WTC11 (cell line): ENCODE measurements at regions not wholly inside any gene's neighbourhood (a gene's known extent, or its start where the extent isn't known, plus 50 kb on each side); places are given as distances from the start of the nearest gene placed in this dataset.

ENCODE experiments used
- ATAC-seq: fragments of 200-7000 bp; cut with Tn5 transposase; 2 replicates; pipeline ENCODE4 v1.10.0; 2021; ENCODE audit warnings: mild to moderate bottlenecking, moderate library complexity
- CTCF ChIA-PET: fragments of 300-600 bp; sonication (Branson Sonifier 250); formaldehyde crosslinking; loops from one replicate; lab custom pipeline; 2021; ENCODE audit warnings: antibody characterized with exemption; lab: Charles Lee
- POLR2A ChIA-PET: fragments of 350-600 bp; sonication (Branson Sonifier 250); formaldehyde crosslinking; loops from one replicate; lab custom pipeline; 2021; ENCODE audit warnings: antibody characterized with exemption; lab: Charles Lee
- DNase-seq: peaks from one replicate; pipeline ENCODE4 v3.0.0; 2021; ENCODE audit warnings: low spot score
- H3K27ac Mint-ChIP-seq: 2 replicates; pipeline ENCODE4 v1.8.0; 2021; ENCODE audit warnings: mixed read lengths
- H3K27me3 Mint-ChIP-seq: 2 replicates; pipeline ENCODE4 v1.8.0; 2021; ENCODE audit warnings: low read depth, mild to moderate bottlenecking, moderate library complexity, mixed read lengths
- H3K36me3 Mint-ChIP-seq: 2 replicates; pipeline ENCODE4 v1.8.0; 2021; ENCODE audit warnings: mixed read lengths
- H3K4me1 Mint-ChIP-seq: 2 replicates; pipeline ENCODE4 v1.8.0; 2022; ENCODE audit warnings: mixed read lengths
- H3K4me3 Mint-ChIP-seq: 2 replicates; pipeline ENCODE4 v1.8.0; 2021; ENCODE audit warnings: mild to moderate bottlenecking, moderate library complexity, mixed read lengths
- H3K9me3 Mint-ChIP-seq: 2 replicates; pipeline ENCODE4 v1.8.0; 2021; ENCODE audit warnings: mixed read lengths
- EMX1 ChIP-seq: fragments of 250-450 bp; sonication (Bioruptor Pico); IDR thresholded peaks from 2 replicates; pipeline ENCODE4 v1.8.0; 2021; ENCODE audit warnings: mild to moderate bottlenecking
- ESRRA ChIP-seq: sonication (generic); formaldehyde crosslinking; IDR thresholded peaks from 2 replicates; pipeline ENCODE4 v1.8.1; 2022; ENCODE audit warnings: mild to moderate bottlenecking, missing genetic modification reagents, borderline replicate concordance
- HMGA2 ChIP-seq: fragments of 250-450 bp; sonication (Bioruptor Pico); IDR thresholded peaks from 2 replicates; pipeline ENCODE4 v1.4.0; 2021; ENCODE audit warnings: mild to moderate bottlenecking, moderate library complexity
- NR3C1 ChIP-seq: sonication (generic); formaldehyde crosslinking; conservative IDR thresholded peaks from 2 replicates; pipeline ENCODE4 v1.8.1; 2023; ENCODE audit warnings: low read depth, mild to moderate bottlenecking, missing genetic modification reagents
- OVOL2 ChIP-seq: fragments of 250-450 bp; sonication (Bioruptor Pico); IDR thresholded peaks from 2 replicates; pipeline ENCODE4 v1.9.0; 2021; ENCODE audit warnings: mild to moderate bottlenecking, borderline replicate concordance
- SMAD3 ChIP-seq: sonication (generic); formaldehyde crosslinking; IDR thresholded peaks from 2 replicates; pipeline ENCODE4 v1.8.0; 2022; ENCODE audit warnings: missing genetic modification reagents, mild to moderate bottlenecking, borderline replicate concordance
- SMAD4 ChIP-seq: sonication (generic); formaldehyde crosslinking; IDR thresholded peaks from 2 replicates; pipeline ENCODE4 v1.8.0; 2022; ENCODE audit warnings: mild to moderate bottlenecking, missing genetic modification reagents
- SOX15 ChIP-seq: fragments of 250-450 bp; sonication (Bioruptor Pico); IDR thresholded peaks from 2 replicates; pipeline ENCODE4 v1.9.0; 2021; ENCODE audit warnings: mild to moderate bottlenecking
- SP1 ChIP-seq: sonication (generic); formaldehyde crosslinking; conservative IDR thresholded peaks from 2 replicates; pipeline ENCODE4 v1.8.1; 2022; ENCODE audit warnings: missing genetic modification reagents
- ZNF317 ChIP-seq: sonication (generic); formaldehyde crosslinking; IDR thresholded peaks from 2 replicates; pipeline ENCODE4 v1.8.1; 2023; ENCODE audit warnings: low read depth, mild to moderate bottlenecking, moderate library complexity, missing genetic modification reagents, borderline replicate concordance
- ZNF671 ChIP-seq: fragments of 250-450 bp; sonication (Bioruptor Pico); IDR thresholded peaks from 2 replicates; pipeline ENCODE4 v1.8.0; 2021; ENCODE audit warnings: mild to moderate bottlenecking
- TF ChIP-seq, protein P1 (sequence below): sonication (generic); formaldehyde crosslinking; IDR thresholded peaks from 2 replicates; pipeline ENCODE4 v1.8.1; 2023; ENCODE audit warnings: mild to moderate bottlenecking, missing genetic modification reagents, borderline replicate concordance
- TF ChIP-seq, protein P2 (sequence below): sonication (generic); formaldehyde crosslinking; IDR thresholded peaks from 2 replicates; pipeline ENCODE4 v1.8.1; 2022; ENCODE audit warnings: mild to moderate bottlenecking, moderate library complexity, missing genetic modification reagents
- TF ChIP-seq, protein P3 (sequence below): sonication (generic); formaldehyde crosslinking; IDR thresholded peaks from 2 replicates; pipeline ENCODE4 v1.8.1; 2023; ENCODE audit warnings: mild to moderate bottlenecking, missing genetic modification reagents
- TF ChIP-seq, protein P4 (sequence below): sonication (generic); formaldehyde crosslinking; IDR thresholded peaks from 2 replicates; pipeline ENCODE4 v1.8.0; 2023; ENCODE audit warnings: mild to moderate bottlenecking, missing genetic modification reagents
- TF ChIP-seq, protein P5 (sequence below): sonication (generic); formaldehyde crosslinking; IDR thresholded peaks from 2 replicates; pipeline ENCODE4 v1.8.0; 2022; ENCODE audit warnings: missing genetic modification reagents
- TF ChIP-seq, protein P6 (sequence below): sonication (generic); formaldehyde crosslinking; IDR thresholded peaks from 2 replicates; pipeline ENCODE4 v1.8.0; 2023; ENCODE audit warnings: missing genetic modification reagents
- TF ChIP-seq, protein P7 (sequence below): sonication (generic); formaldehyde crosslinking; IDR thresholded peaks from 2 replicates; pipeline ENCODE4 v1.8.0; 2022; ENCODE audit warnings: mild to moderate bottlenecking, missing genetic modification reagents

DNA sequence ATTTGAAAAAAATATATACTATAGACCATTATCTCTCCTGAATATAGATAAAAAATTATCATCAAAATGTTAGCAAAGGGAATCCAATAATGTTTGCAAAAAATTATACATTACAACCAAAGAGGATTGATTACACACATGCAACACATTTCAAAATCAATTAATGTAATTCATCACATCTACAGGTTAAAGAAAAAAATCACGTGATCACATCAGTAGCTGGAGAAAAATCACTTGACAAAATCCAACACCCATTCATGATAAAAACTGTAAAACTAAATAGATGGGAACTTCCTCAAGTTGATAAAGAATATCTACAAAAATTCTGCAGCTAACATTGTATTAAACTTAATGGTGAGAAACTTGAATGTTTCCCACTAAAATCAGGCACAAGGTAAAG lies 1047.5 kb upstream of the CNTNAP5 start:
- DNase-seq = no peak
- no peaks in the 10 kb centered on the region for H3K4me1 Mint-ChIP-seq
- H3K27me3 Mint-ChIP-seq = no peaks in the 10 kb centered on the region

DNA sequence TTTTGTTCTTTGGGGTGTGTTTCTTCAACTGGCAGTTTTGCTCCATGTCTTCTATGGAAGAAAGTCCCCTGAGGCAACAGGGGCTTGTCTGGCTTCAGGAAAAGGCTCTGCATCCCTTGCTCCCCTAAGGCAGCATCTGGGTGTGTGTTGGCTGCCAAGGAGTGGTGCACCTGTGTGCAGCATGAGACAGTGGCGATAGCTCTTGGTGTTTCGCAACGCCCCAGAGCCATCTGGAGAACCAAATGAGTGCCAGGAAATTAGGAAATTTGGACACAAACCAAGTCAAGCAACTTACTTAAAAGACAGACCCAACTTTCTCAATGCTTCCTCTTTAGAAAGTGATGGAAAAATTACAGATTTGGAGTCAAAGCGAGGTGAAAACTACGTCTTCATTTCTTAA lies 1044.4 kb upstream of the CNTNAP5 start:
- TF ChIP-seq, protein P1, sequence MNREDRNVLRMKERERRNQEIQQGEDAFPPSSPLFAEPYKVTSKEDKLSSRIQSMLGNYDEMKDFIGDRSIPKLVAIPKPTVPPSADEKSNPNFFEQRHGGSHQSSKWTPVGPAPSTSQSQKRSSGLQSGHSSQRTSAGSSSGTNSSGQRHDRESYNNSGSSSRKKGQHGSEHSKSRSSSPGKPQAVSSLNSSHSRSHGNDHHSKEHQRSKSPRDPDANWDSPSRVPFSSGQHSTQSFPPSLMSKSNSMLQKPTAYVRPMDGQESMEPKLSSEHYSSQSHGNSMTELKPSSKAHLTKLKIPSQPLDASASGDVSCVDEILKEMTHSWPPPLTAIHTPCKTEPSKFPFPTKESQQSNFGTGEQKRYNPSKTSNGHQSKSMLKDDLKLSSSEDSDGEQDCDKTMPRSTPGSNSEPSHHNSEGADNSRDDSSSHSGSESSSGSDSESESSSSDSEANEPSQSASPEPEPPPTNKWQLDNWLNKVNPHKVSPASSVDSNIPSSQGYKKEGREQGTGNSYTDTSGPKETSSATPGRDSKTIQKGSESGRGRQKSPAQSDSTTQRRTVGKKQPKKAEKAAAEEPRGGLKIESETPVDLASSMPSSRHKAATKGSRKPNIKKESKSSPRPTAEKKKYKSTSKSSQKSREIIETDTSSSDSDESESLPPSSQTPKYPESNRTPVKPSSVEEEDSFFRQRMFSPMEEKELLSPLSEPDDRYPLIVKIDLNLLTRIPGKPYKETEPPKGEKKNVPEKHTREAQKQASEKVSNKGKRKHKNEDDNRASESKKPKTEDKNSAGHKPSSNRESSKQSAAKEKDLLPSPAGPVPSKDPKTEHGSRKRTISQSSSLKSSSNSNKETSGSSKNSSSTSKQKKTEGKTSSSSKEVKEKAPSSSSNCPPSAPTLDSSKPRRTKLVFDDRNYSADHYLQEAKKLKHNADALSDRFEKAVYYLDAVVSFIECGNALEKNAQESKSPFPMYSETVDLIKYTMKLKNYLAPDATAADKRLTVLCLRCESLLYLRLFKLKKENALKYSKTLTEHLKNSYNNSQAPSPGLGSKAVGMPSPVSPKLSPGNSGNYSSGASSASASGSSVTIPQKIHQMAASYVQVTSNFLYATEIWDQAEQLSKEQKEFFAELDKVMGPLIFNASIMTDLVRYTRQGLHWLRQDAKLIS (CRISPR knock-in tag) = no peak
- TF ChIP-seq, protein P2, sequence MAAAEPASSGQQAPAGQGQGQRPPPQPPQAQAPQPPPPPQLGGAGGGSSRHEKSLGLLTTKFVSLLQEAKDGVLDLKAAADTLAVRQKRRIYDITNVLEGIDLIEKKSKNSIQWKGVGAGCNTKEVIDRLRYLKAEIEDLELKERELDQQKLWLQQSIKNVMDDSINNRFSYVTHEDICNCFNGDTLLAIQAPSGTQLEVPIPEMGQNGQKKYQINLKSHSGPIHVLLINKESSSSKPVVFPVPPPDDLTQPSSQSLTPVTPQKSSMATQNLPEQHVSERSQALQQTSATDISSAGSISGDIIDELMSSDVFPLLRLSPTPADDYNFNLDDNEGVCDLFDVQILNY (CRISPR knock-in tag) = no peak
- TF ChIP-seq OVOL2 (no peak), SOX15 (CRISPR knock-in tag) (no peak), EMX1 (no peak), ZNF671 (no peak)
- TF ChIP-seq, protein P3, sequence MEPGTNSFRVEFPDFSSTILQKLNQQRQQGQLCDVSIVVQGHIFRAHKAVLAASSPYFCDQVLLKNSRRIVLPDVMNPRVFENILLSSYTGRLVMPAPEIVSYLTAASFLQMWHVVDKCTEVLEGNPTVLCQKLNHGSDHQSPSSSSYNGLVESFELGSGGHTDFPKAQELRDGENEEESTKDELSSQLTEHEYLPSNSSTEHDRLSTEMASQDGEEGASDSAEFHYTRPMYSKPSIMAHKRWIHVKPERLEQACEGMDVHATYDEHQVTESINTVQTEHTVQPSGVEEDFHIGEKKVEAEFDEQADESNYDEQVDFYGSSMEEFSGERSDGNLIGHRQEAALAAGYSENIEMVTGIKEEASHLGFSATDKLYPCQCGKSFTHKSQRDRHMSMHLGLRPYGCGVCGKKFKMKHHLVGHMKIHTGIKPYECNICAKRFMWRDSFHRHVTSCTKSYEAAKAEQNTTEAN = no peak
- peaks cover 26% of the 10 kb centered on the region for H3K9me3 Mint-ChIP-seq
- ChIA-PET POLR2A (no interaction called here), CTCF (no interaction called here)
- no peak overlapping the region for H3K27ac Mint-ChIP-seq
- H3K36me3 Mint-ChIP-seq = peaks cover 10% of the 10 kb centered on the region
- H3K4me3 Mint-ChIP-seq = no peak overlapping the region
- peaks cover 2% of the 10 kb centered on the region; the same call in 1 of the 2 replicates for H3K4me1 Mint-ChIP-seq
- ATAC-seq (no peak), DNase-seq (no peak)
- H3K27me3 Mint-ChIP-seq = no peaks in the 10 kb centered on the region

More for the DNA sequence above, 1047.5 kb upstream of the CNTNAP5 start:
- ATAC-seq = no peak
- Mint-ChIP-seq H3K4me3 (no peak overlapping the region), H3K27ac (no peak overlapping the region), H3K9me3 (peaks cover 26% of the 10 kb centered on the region), H3K36me3 (peaks cover 10% of the 10 kb centered on the region)
- TF ChIP-seq SP1 (CRISPR knock-in tag) (no peak), ESRRA (CRISPR knock-in tag) (no peak), SMAD4 (CRISPR knock-in tag) (no peak), HMGA2 (CRISPR knock-in tag) (no peak), SMAD3 (CRISPR knock-in tag) (no peak)
- POLR2A ChIA-PET = no interaction called here
- CTCF ChIA-PET = no interaction called here

DNA sequence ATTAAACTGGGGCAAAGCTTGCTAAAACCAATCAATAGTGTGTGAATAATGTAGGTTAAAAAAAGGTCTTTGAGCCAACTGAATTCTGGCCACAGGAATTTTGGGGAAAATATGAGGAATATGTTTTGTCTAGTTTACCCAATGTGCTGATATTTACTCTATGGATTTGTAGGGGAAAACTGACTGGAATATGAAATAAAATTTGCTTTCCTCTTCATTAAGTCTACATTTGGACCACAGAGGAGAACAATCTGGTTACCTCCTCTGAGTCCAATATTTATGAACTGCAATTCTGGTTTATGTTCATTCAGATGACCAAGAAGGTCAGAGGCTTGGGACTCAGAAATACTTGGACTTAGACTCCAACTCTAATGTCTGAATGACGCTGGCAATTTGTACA lies 1042.2 kb upstream of the CNTNAP5 start:
- no peak for ATAC-seq
- Mint-ChIP-seq H3K27ac (no peak overlapping the region), H3K9me3 (peaks cover 21% of the 10 kb centered on the region), H3K27me3 (no peaks in the 10 kb centered on the region), H3K36me3 (peaks cover 10% of the 10 kb centered on the region), H3K4me3 (no peak overlapping the region), H3K4me1 (peaks cover 12% of the 10 kb centered on the region)
- DNase-seq = no peak
- ChIA-PET POLR2A (no interaction called here), CTCF (no interaction called here)
- no peak for TF ChIP-seq ZNF671
- TF ChIP-seq, protein P4, sequence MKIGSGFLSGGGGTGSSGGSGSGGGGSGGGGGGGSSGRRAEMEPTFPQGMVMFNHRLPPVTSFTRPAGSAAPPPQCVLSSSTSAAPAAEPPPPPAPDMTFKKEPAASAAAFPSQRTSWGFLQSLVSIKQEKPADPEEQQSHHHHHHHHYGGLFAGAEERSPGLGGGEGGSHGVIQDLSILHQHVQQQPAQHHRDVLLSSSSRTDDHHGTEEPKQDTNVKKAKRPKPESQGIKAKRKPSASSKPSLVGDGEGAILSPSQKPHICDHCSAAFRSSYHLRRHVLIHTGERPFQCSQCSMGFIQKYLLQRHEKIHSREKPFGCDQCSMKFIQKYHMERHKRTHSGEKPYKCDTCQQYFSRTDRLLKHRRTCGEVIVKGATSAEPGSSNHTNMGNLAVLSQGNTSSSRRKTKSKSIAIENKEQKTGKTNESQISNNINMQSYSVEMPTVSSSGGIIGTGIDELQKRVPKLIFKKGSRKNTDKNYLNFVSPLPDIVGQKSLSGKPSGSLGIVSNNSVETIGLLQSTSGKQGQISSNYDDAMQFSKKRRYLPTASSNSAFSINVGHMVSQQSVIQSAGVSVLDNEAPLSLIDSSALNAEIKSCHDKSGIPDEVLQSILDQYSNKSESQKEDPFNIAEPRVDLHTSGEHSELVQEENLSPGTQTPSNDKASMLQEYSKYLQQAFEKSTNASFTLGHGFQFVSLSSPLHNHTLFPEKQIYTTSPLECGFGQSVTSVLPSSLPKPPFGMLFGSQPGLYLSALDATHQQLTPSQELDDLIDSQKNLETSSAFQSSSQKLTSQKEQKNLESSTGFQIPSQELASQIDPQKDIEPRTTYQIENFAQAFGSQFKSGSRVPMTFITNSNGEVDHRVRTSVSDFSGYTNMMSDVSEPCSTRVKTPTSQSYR (CRISPR knock-in tag) = no peak
- TF ChIP-seq, protein P5, sequence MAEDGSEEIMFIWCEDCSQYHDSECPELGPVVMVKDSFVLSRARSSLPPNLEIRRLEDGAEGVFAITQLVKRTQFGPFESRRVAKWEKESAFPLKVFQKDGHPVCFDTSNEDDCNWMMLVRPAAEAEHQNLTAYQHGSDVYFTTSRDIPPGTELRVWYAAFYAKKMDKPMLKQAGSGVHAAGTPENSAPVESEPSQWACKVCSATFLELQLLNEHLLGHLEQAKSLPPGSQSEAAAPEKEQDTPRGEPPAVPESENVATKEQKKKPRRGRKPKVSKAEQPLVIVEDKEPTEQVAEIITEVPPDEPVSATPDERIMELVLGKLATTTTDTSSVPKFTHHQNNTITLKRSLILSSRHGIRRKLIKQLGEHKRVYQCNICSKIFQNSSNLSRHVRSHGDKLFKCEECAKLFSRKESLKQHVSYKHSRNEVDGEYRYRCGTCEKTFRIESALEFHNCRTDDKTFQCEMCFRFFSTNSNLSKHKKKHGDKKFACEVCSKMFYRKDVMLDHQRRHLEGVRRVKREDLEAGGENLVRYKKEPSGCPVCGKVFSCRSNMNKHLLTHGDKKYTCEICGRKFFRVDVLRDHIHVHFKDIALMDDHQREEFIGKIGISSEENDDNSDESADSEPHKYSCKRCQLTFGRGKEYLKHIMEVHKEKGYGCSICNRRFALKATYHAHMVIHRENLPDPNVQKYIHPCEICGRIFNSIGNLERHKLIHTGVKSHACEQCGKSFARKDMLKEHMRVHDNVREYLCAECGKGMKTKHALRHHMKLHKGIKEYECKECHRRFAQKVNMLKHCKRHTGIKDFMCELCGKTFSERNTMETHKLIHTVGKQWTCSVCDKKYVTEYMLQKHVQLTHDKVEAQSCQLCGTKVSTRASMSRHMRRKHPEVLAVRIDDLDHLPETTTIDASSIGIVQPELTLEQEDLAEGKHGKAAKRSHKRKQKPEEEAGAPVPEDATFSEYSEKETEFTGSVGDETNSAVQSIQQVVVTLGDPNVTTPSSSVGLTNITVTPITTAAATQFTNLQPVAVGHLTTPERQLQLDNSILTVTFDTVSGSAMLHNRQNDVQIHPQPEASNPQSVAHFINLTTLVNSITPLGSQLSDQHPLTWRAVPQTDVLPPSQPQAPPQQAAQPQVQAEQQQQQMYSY (CRISPR knock-in tag) = no peak
- TF ChIP-seq, protein P6, sequence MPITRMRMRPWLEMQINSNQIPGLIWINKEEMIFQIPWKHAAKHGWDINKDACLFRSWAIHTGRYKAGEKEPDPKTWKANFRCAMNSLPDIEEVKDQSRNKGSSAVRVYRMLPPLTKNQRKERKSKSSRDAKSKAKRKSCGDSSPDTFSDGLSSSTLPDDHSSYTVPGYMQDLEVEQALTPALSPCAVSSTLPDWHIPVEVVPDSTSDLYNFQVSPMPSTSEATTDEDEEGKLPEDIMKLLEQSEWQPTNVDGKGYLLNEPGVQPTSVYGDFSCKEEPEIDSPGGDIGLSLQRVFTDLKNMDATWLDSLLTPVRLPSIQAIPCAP (CRISPR knock-in tag) = no peak
- TF ChIP-seq NR3C1 (CRISPR knock-in tag) = no peak
- TF ChIP-seq, protein P7, sequence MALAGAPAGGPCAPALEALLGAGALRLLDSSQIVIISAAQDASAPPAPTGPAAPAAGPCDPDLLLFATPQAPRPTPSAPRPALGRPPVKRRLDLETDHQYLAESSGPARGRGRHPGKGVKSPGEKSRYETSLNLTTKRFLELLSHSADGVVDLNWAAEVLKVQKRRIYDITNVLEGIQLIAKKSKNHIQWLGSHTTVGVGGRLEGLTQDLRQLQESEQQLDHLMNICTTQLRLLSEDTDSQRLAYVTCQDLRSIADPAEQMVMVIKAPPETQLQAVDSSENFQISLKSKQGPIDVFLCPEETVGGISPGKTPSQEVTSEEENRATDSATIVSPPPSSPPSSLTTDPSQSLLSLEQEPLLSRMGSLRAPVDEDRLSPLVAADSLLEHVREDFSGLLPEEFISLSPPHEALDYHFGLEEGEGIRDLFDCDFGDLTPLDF = no peak
- no peak for TF ChIP-seq ZNF317 (CRISPR knock-in tag)
